ENCODE measurements at regions not wholly inside any gene's neighbourhood (a gene's known extent, or its start where the extent isn't known, plus 50 kb on each side); places are given as distances from the start of the nearest gene placed in this dataset.

- TF ChIP-seq GABPA (IDR thresholded peaks at IDR 0.05; ENCODE audit: low read depth) (no peak), REST (IDR thresholded peaks at IDR 0.05; ENCODE audit: insufficient replicate concordance, low read depth) (no peak), CTCF (IDR thresholded peaks at IDR 0.05; ENCODE audit: insufficient read depth, low read length) (no peak), POLR2AphosphoS5 (IDR thresholded peaks at IDR 0.05; ENCODE audit: low read depth) (no peak), SPI1 (IDR thresholded peaks at IDR 0.05; ENCODE audit: borderline replicate concordance, low read depth) (no peak)
- Histone ChIP-seq H3K27me3 (ENCODE audit: insufficient read depth, poor library complexity, severe bottlenecking) (peaks cover 1% of the 10 kb centered on the region), H3K4me3 (replicated peaks; ENCODE audit: insufficient read depth, low read length) (no peak overlapping the region), H3K27ac (replicated peaks) (no peak overlapping the region)
- no peak for DNase-seq (ENCODE audit: low read depth in 1 of 2, low spot score in 1 of 2)
Measured at GRCh38 chr20:12395353-12395752, 477.7 kb downstream of the BTBD3 start.

DNA sequence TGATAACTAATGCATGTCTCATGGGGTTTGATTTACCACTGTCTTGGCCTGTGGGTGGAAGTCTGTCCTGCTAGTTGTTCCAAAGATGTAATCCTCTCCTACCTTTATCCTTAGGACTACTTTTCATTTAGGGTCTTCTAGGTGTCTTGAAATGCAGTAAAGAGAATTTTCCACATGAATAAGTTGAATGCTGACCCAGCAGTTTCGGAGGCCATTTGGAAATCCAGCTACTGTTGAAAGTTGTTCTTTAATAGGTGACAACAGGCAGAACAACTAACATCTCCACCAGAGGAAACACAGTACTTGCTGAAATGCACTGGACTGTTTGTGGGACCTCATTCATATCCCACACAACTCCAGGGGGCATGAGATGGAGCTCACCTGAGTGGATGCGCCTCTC lies 478.1 kb downstream of the BTBD3 start:
- DNase-seq (ENCODE audit: low read depth in 1 of 2, low spot score in 1 of 2): no peak
- Histone ChIP-seq H3K27me3 (ENCODE audit: insufficient read depth, poor library complexity, severe bottlenecking) (peaks cover 2% of the 10 kb centered on the region), H3K4me3 (replicated peaks; ENCODE audit: insufficient read depth, low read length) (no peak overlapping the region), H3K27ac (replicated peaks) (no peak overlapping the region)
- TF ChIP-seq CTCF (IDR thresholded peaks at IDR 0.05; ENCODE audit: insufficient read depth, low read length) (no peak), SPI1 (IDR thresholded peaks at IDR 0.05; ENCODE audit: borderline replicate concordance, low read depth) (no peak), POLR2AphosphoS5 (IDR thresholded peaks at IDR 0.05; ENCODE audit: low read depth) (no peak), GABPA (IDR thresholded peaks at IDR 0.05; ENCODE audit: low read depth) (no peak), REST (IDR thresholded peaks at IDR 0.05; ENCODE audit: insufficient replicate concordance, low read depth) (no peak)

- TF ChIP-seq REST (IDR thresholded peaks at IDR 0.05; ENCODE audit: insufficient replicate concordance, low read depth) (no peak), SPI1 (IDR thresholded peaks at IDR 0.05; ENCODE audit: borderline replicate concordance, low read depth) (no peak), CTCF (IDR thresholded peaks at IDR 0.05; ENCODE audit: insufficient read depth, low read length) (no peak), POLR2AphosphoS5 (IDR thresholded peaks at IDR 0.05; ENCODE audit: low read depth) (no peak), GABPA (IDR thresholded peaks at IDR 0.05; ENCODE audit: low read depth) (no peak)
- Histone ChIP-seq H3K27ac (replicated peaks) (no peak overlapping the region), H3K4me3 (replicated peaks; ENCODE audit: insufficient read depth, low read length) (no peak overlapping the region), H3K27me3 (ENCODE audit: insufficient read depth, poor library complexity, severe bottlenecking) (peaks cover 2% of the 10 kb centered on the region)
- DNase-seq (ENCODE audit: low read depth in 1 of 2, low spot score in 1 of 2): no peak
Measured at GRCh38 chr20:12399110-12399836, 481.6 kb downstream of the BTBD3 start.

Measured in HL-60 (cell line).